GM12878 (cell line): ENCODE measurements at regions not wholly inside any gene's neighbourhood (a gene's known extent, or its start where the extent isn't known, plus 50 kb on each side); places are given as distances from the start of the nearest gene placed in this dataset.

Experiments
- ATAC-seq: fragments of 200-7000 bp; cut with Tn5 transposase; 3 replicates; pipeline ENCODE4 v1.9.1; 2020; ENCODE audit warnings: mild to moderate bottlenecking, moderate library complexity
- BruUV-seq: library from RNA; stranded (reverse); fragments of 400-500 nt; replicated peaks from 2 replicates; lab custom pipeline; 2021; lab: Mats Ljungman, UMichigan
- CTCF ChIA-PET: fragments of 300-600 bp; sonication (Branson Sonifier 250); formaldehyde crosslinking; extraction: SDS; loops from one replicate; lab custom pipeline; 2021; ENCODE audit warnings: inconsistent platforms; lab: Yijun Ruan, JAX
- POLR2A ChIA-PET: fragments of 350-600 bp; formaldehyde crosslinking; extraction: SDS; loops from one replicate; lab custom pipeline; 2021; ENCODE audit warnings: inconsistent platforms; lab: Charles Lee
- RAD21 ChIA-PET: fragments of 300-600 bp; sonication (Branson Sonifier 250); formaldehyde crosslinking; loops from one replicate; lab custom pipeline; 2023; ENCODE audit warnings: antibody characterized with exemption; ENCODE audit not compliant: unreplicated experiment; lab: Charles Lee
- SMC1A ChIA-PET: fragments of 300-600 bp; sonication (Branson Sonifier 250); formaldehyde crosslinking; loops from one replicate; lab custom pipeline; 2023; ENCODE audit not compliant: unreplicated experiment, uncharacterized antibody; lab: Charles Lee
- DNase-seq: peaks from one replicate; pipeline ENCODE4 v3.0.0-alpha.2; 2011; ENCODE audit warnings: low read depth, low spot score
- FAIRE-seq: peaks from 3 replicates; lab custom pipeline; 2011; peaks lifted over from hg19 to GRCh38; lab: Jason Lieb, UNC
- H2AFZ ChIP-seq: 2 replicates; pipeline ENCODE4 v1.6.0; 2011; ENCODE audit warnings: low read depth, low read length, control low read depth; ENCODE audit not compliant: control insufficient read depth
- H3K27ac ChIP-seq: 2 replicates; pipeline ENCODE4 v1.5.1; 2011; ENCODE audit warnings: control low read depth; ENCODE audit not compliant: control insufficient read depth, insufficient read depth
- H3K27me3 ChIP-seq, 2 experiments: replicated peaks in 1 of 2; 2 replicates each; pipeline versions ENCODE4 v1.6.0 to v1.6.1; 2011; ENCODE audit warnings: low read length in 1 of 2; ENCODE audit not compliant: control insufficient read depth in 2 of 2, insufficient read depth in 2 of 2
- H3K36me3 ChIP-seq, 2 experiments: 2 replicates each; pipeline ENCODE4 v1.5.1; 2011; ENCODE audit warnings: low read length in 1 of 2; ENCODE audit not compliant: control insufficient read depth in 2 of 2, insufficient read depth in 2 of 2
- H3K4me1 ChIP-seq: 2 replicates; pipeline ENCODE4 v1.6.1; 2011; ENCODE audit warnings: mild to moderate bottlenecking, low read length, moderate library complexity, mixed read lengths; ENCODE audit not compliant: control insufficient read depth, insufficient read depth
- H3K4me2 ChIP-seq: 2 replicates; pipeline ENCODE4 v1.6.0; 2011; ENCODE audit warnings: control low read depth; ENCODE audit not compliant: control insufficient read depth, insufficient read depth
- H3K4me3 ChIP-seq: fragments of 200-600 bp; sonication (generic); 2 replicates; pipeline ENCODE4 v1.5.1; 2016
- H3K79me2 ChIP-seq: 2 replicates; pipeline ENCODE4 v1.6.0; 2011; ENCODE audit warnings: low read length; ENCODE audit not compliant: control insufficient read depth, insufficient read depth
- H3K9ac ChIP-seq: 2 replicates; pipeline ENCODE4 v1.8.0; 2011; ENCODE audit warnings: low read length, control low read depth, mixed read lengths; ENCODE audit not compliant: control insufficient read depth, insufficient read depth
- H3K9me3 ChIP-seq: replicated peaks from 3 replicates; pipeline ENCODE4 v1.5.1; 2011; ENCODE audit warnings: mild to moderate bottlenecking, low read length; ENCODE audit not compliant: control insufficient read depth, insufficient read depth
- H4K20me1 ChIP-seq: 2 replicates; pipeline ENCODE4 v1.6.0; 2011; ENCODE audit not compliant: control insufficient read depth, insufficient read depth
- BCL11A ChIP-seq: IDR thresholded peaks from 2 replicates; pipeline ENCODE4 v1.6.1; 2011; ENCODE audit warnings: low read depth, low read length
- CBX3 ChIP-seq: fragments of 200-600 bp; sonication (generic); IDR thresholded peaks from 2 replicates; pipeline ENCODE4 v1.6.1; 2016; ENCODE audit warnings: low read depth, borderline replicate concordance
- CREB1 ChIP-seq: IDR thresholded peaks from 2 replicates; pipeline ENCODE4 v1.6.1; 2012; ENCODE audit warnings: low read depth, mild to moderate bottlenecking, inconsistent platforms
- MTA2 ChIP-seq: fragments of 450-650 bp; IDR thresholded peaks from 2 replicates; pipeline ENCODE4 v1.6.1; 2016; ENCODE audit warnings: low read depth, mild to moderate bottlenecking, moderate library complexity
- NR2F1 ChIP-seq: fragments of 450-650 bp; conservative IDR thresholded peaks from 2 replicates; pipeline ENCODE4 v1.6.1; 2017; ENCODE audit warnings: mild to moderate bottlenecking
- RUNX3 ChIP-seq: IDR thresholded peaks from 2 replicates; pipeline ENCODE4 v1.6.1; 2012; ENCODE audit warnings: low read length, inconsistent platforms
- STAT1 ChIP-seq: fragments of 450-650 bp; conservative IDR thresholded peaks from 2 replicates; pipeline ENCODE4 v1.6.1; 2014; ENCODE audit warnings: antibody characterized with exemption, mild to moderate bottlenecking
- TCF12 ChIP-seq: IDR thresholded peaks from 2 replicates; pipeline ENCODE4 v1.6.1; 2011; ENCODE audit warnings: low read depth, mild to moderate bottlenecking, low read length
- WGBS: methylation state at CpG from one replicate; pipeline ENCODE4 v1.1.6; 2016; ENCODE audit warnings: low lambda C conversion rate; ENCODE audit not compliant: insufficient replicate concordance, insufficient coverage; ENCODE audit errors: missing lambda C conversion rate; 5-methylcytosine and 5-hydroxymethylcytosine counted together
- in situ Hi-C: fragments of 300-500 bp; cut with MboI; formaldehyde crosslinking; loops from 9 replicates; pipeline ENCODE4 v1.14.3; 2018; ENCODE audit warnings: mixed read lengths
- intact Hi-C: fragments of 100-400 bp; cut with micrococcal nuclease; formaldehyde crosslinking; loops from one replicate; pipeline ENCODE4 v1.14.2; 2022; ENCODE audit not compliant: unreplicated experiment
- TF ChIP-seq, protein P1 (sequence below): fragments of 450-650 bp; conservative IDR thresholded peaks from 2 replicates; pipeline ENCODE4 v1.6.1; 2017; ENCODE audit warnings: mild to moderate bottlenecking, moderate library complexity
- TF ChIP-seq, protein P2 (sequence below): fragments of 450-650 bp; formaldehyde crosslinking; IDR thresholded peaks from 2 replicates; pipeline ENCODE4 v1.4.0; 2022; ENCODE audit warnings: mild to moderate bottlenecking, moderate library complexity

DNA sequence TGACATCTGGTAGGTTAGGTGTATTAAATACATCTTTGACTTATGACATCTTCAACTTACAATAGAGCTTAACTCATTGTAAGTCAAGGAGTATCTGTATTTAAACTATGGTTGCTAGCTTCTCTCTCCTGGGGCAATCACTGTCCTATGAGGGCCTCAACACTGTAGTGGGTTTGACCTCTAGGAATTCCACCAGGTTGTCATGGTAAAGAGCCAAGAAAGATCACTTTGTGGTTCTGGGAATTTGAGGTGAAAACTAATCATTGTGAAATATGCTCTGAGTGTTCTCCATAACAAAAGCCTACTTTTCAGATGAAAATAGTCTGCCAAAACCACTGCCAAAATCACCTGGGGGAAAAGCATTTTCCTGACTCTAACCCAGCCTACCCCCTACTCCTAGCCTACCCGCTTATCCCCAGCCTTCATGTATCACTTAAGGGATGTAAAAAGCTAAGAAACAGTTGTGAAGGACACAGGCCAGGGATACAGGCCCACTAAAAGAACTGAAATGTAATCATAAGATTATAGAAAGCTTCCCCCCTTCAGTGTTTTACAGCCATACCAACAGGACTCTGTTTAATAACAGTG lies 723.8 kb downstream of the MECOM start:
- Histone ChIP-seq H3K4me2 (no peak overlapping the region), H3K79me2 (no peaks in the 10 kb centered on the region), H3K4me3 (no peak overlapping the region), H3K27ac (no peak overlapping the region), H2AFZ (no peak overlapping the region), H4K20me1 (no peaks in the 10 kb centered on the region), H3K9me3 (no peaks in the 10 kb centered on the region), H3K27me3 (no peaks in the 10 kb centered on the region), H3K4me1 (no peaks in the 10 kb centered on the region), H3K9ac (no peak overlapping the region), H3K36me3 (no peaks in the 10 kb centered on the region)
- no peak for DNase-seq
- intact Hi-C loops = no loop called here
- WGBS = 0% methylated on average over 1 of the region's 1 CpG
- no peak for ATAC-seq
- ChIA-PET RAD21 (no interaction called here), CTCF (no interaction called here), POLR2A (no interaction called here), SMC1A (interaction anchor here (1.0 to 1.7 kb wide), 2 partner anchors 16 to 25 kb away, joined by 3 read pairs; no protein-coding TSS in a partner anchor)
- BruUV-seq = no TSS peak
- TF ChIP-seq TCF12 = no peak
- no peak for TF ChIP-seq CBX3
- TF ChIP-seq, protein P1, sequence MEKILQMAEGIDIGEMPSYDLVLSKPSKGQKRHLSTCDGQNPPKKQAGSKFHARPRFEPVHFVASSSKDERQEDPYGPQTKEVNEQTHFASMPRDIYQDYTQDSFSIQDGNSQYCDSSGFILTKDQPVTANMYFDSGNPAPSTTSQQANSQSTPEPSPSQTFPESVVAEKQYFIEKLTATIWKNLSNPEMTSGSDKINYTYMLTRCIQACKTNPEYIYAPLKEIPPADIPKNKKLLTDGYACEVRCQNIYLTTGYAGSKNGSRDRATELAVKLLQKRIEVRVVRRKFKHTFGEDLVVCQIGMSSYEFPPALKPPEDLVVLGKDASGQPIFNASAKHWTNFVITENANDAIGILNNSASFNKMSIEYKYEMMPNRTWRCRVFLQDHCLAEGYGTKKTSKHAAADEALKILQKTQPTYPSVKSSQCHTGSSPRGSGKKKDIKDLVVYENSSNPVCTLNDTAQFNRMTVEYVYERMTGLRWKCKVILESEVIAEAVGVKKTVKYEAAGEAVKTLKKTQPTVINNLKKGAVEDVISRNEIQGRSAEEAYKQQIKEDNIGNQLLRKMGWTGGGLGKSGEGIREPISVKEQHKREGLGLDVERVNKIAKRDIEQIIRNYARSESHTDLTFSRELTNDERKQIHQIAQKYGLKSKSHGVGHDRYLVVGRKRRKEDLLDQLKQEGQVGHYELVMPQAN = no peak
- TF ChIP-seq NR2F1 = no peak
- no peak for TF ChIP-seq MTA2
- no peak for TF ChIP-seq BCL11A
- TF ChIP-seq STAT1 = no peak
- TF ChIP-seq, protein P2, sequence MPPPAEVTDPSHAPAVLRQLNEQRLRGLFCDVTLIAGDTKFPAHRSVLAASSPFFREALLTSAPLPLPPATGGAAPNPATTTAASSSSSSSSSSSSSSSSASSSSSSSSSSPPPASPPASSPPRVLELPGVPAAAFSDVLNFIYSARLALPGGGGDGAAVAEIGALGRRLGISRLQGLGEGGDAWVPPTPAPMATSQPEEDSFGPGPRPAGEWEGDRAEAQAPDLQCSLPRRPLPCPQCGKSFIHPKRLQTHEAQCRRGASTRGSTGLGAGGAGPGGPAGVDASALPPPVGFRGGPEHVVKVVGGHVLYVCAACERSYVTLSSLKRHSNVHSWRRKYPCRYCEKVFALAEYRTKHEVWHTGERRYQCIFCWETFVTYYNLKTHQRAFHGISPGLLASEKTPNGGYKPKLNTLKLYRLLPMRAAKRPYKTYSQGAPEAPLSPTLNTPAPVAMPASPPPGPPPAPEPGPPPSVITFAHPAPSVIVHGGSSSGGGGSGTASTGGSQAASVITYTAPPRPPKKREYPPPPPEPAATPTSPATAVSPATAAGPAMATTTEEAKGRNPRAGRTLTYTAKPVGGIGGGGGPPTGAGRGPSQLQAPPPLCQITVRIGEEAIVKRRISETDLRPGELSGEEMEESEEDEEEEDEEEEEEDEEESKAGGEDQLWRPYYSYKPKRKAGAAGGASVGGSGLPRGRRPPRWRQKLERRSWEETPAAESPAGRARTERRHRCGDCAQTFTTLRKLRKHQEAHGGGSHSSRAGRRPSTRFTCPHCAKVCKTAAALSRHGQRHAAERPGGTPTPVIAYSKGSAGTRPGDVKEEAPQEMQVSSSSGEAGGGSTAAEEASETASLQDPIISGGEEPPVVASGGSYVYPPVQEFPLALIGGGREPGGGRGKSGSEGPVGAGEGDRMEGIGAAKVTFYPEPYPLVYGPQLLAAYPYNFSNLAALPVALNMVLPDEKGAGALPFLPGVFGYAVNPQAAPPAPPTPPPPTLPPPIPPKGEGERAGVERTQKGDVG = no peak
- no peak for TF ChIP-seq CREB1
- no peak for TF ChIP-seq RUNX3
- in situ Hi-C loops = no loop called here
- FAIRE-seq = no peak
